ENCODE measurements at regions not wholly inside any gene's neighbourhood (a gene's known extent, or its start where the extent isn't known, plus 50 kb on each side); places are given as distances from the start of the nearest gene placed in this dataset.

DNA sequence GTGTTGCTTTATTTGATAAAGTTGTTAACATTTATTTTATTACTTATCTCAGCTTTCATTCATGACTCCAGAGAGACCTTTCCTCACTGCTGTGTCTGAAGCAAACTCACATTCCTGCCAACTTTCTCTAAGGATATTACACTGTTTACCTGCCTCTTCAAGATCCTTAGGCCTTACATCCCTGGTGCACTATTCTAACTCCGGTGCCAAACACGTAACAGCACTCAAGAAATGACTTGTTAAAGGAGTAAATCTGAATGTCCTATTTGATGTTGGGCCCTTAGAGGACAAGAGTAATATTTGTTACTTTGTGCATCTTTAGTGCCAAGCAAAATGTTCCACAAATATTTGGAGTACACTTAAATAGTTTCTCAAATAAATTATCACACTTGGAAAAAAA lies 324.1 kb upstream of the FLRT2 start:
- TF ChIP-seq, protein P1, sequence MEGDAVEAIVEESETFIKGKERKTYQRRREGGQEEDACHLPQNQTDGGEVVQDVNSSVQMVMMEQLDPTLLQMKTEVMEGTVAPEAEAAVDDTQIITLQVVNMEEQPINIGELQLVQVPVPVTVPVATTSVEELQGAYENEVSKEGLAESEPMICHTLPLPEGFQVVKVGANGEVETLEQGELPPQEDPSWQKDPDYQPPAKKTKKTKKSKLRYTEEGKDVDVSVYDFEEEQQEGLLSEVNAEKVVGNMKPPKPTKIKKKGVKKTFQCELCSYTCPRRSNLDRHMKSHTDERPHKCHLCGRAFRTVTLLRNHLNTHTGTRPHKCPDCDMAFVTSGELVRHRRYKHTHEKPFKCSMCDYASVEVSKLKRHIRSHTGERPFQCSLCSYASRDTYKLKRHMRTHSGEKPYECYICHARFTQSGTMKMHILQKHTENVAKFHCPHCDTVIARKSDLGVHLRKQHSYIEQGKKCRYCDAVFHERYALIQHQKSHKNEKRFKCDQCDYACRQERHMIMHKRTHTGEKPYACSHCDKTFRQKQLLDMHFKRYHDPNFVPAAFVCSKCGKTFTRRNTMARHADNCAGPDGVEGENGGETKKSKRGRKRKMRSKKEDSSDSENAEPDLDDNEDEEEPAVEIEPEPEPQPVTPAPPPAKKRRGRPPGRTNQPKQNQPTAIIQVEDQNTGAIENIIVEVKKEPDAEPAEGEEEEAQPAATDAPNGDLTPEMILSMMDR (IDR thresholded peaks at IDR 0.05; ENCODE audit: extremely low read depth in 1 of 2, insufficient read depth in 1 of 2, low read depth in 1 of 2, low read length in 2 of 2), result no peak
- TF ChIP-seq POLR2A (IDR thresholded peaks at IDR 0.05; ENCODE audit: low read depth, low read length) (no peak), EZH2 (IDR thresholded peaks at IDR 0.05; ENCODE audit: borderline replicate concordance, low read depth, low read length, severe bottlenecking) (no peak)
- TF ChIP-seq, protein P2, sequence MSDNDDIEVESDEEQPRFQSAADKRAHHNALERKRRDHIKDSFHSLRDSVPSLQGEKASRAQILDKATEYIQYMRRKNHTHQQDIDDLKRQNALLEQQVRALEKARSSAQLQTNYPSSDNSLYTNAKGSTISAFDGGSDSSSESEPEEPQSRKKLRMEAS (IDR thresholded peaks at IDR 0.05; ENCODE audit: insufficient read depth, insufficient read length), result no peak
